HCT116 (cell line): ENCODE measurements at regions not wholly inside any gene's neighbourhood (a gene's known extent, or its start where the extent isn't known, plus 50 kb on each side); places are given as distances from the start of the nearest gene placed in this dataset.

Source experiments
- ATAC-seq: fragments of 200-7000 bp; cut with Tn5 transposase; 2 replicates; pipeline ENCODE4 v1.9.1; 2020; ENCODE audit warnings: mild to moderate bottlenecking, moderate library complexity
- BruUV-seq: library from RNA; stranded (reverse); fragments of 400-500 nt; replicated peaks from 2 replicates; lab custom pipeline; 2021; lab: Mats Ljungman, UMichigan
- CTCF ChIA-PET: fragments of 300-600 bp; sonication (Branson Sonifier 250); formaldehyde crosslinking; loops from one replicate; lab custom pipeline; 2021; ENCODE audit warnings: antibody characterized with exemption; lab: Charles Lee
- POLR2A ChIA-PET: fragments of 300-600, 350-600 bp; sonication (Branson Sonifier 250); formaldehyde crosslinking; loops from one replicate; lab custom pipeline; 2021; ENCODE audit warnings: antibody characterized with exemption; lab: Charles Lee
- RAD21 ChIA-PET, 2 experiments: fragments of 300-600 bp; sonication (Branson Sonifier 250); formaldehyde crosslinking; loops; one replicate each; lab custom pipeline; 2023; ENCODE audit warnings: low total read pairs in 2 of 2; ENCODE audit not compliant: uncharacterized antibody in 2 of 2, unreplicated experiment in 2 of 2, low non-redundant PET in 1 of 2; lab: Charles Lee
- DNase-seq: peaks from one replicate; pipeline ENCODE4 v3.0.0-alpha.2; 2010; ENCODE audit warnings: low read depth, low spot score
- H2AFZ ChIP-seq: fragments of 200-600 bp; shearing (Covaris generic), sonication (generic); 2 replicates; pipeline ENCODE4 v1.6.1; 2017; ENCODE audit warnings: low read depth, mixed run types, mixed read lengths, antibody characterized with exemption, low read length; ENCODE audit not compliant: poor library complexity, severe bottlenecking
- H3K27ac ChIP-seq: 2 replicates; pipeline ENCODE4 v1.5.1; 2012; ENCODE audit warnings: low read depth, low read length
- H3K27me3 ChIP-seq: fragments of 200-600 bp; sonication (generic); 2 replicates; pipeline ENCODE4 v1.6.1; 2016; ENCODE audit warnings: mixed run types, low read length, mixed read lengths; ENCODE audit not compliant: insufficient read depth
- H3K36me3 ChIP-seq, 2 experiments: fragments of 200-500 bp in 1 of 2; fragments of 200-600 bp in 1 of 2; sonication (Bioruptor generic) in 1 of 2; sonication (generic) in 1 of 2; 2 replicates each; pipeline versions ENCODE4 v1.5.1 to v1.6.1; 2014 to 2016; ENCODE audit warnings: low read length in 2 of 2, inconsistent platforms in 1 of 2, mixed read lengths in 1 of 2, mixed run types in 1 of 2; ENCODE audit not compliant: insufficient read depth in 2 of 2, control insufficient read depth in 1 of 2
- H3K4me1 ChIP-seq, 2 experiments: fragments of 200-600 bp in 1 of 2; sonication (generic) in 1 of 2; 2 replicates each; pipeline versions ENCODE4 v1.5.1 to v1.6.1; 2012 to 2017; ENCODE audit warnings: low read length in 2 of 2, inconsistent platforms in 1 of 2, mild to moderate bottlenecking in 1 of 2, mixed read lengths in 1 of 2, mixed run types in 1 of 2, moderate library complexity in 1 of 2; ENCODE audit not compliant: insufficient read depth in 2 of 2, control insufficient read depth in 1 of 2
- H3K4me2 ChIP-seq: fragments of 200-600 bp; sonication (generic); 2 replicates; pipeline ENCODE4 v1.6.1; 2017; ENCODE audit warnings: mixed run types, low read length, mixed read lengths
- H3K4me3 ChIP-seq, 2 experiments: fragments of 200-600 bp in 1 of 2; sonication (generic) in 1 of 2; replicated peaks in 1 of 2; 2 replicates each; pipeline ENCODE4 v1.5.1; 2011 to 2016; ENCODE audit warnings: low read length in 2 of 2, control low read depth in 1 of 2, low read depth in 1 of 2, mild to moderate bottlenecking in 1 of 2, mixed read lengths in 1 of 2, mixed run types in 1 of 2
- H3K79me2 ChIP-seq: fragments of 200-600 bp; sonication (generic); 2 replicates; pipeline ENCODE4 v1.6.1; 2017; ENCODE audit warnings: mild to moderate bottlenecking, mixed run types, low read length, moderate library complexity, mixed read lengths; ENCODE audit not compliant: insufficient read depth
- H3K9ac ChIP-seq: fragments of 200-600 bp; sonication (generic); 2 replicates; pipeline ENCODE4 v1.6.1; 2016; ENCODE audit warnings: low read length, mixed read lengths
- H3K9me2 ChIP-seq: fragments of 200-600 bp; sonication (generic), shearing (Covaris generic); 2 replicates; pipeline ENCODE4 v1.6.1; 2017; ENCODE audit warnings: mixed run types, mild to moderate bottlenecking, moderate library complexity; ENCODE audit not compliant: insufficient read depth
- H3K9me3 ChIP-seq, 2 experiments: fragments of 200-500 bp in 1 of 2; fragments of 200-600 bp in 1 of 2; sonication (Bioruptor generic) in 1 of 2; sonication (generic) in 1 of 2; 2 replicates each; pipeline ENCODE4 v1.6.1; 2014 to 2017; ENCODE audit warnings: low read length in 2 of 2, mixed read lengths in 2 of 2, inconsistent platforms in 1 of 2, low read depth in 1 of 2, mild to moderate bottlenecking in 1 of 2, mixed run types in 1 of 2, moderate library complexity in 1 of 2; ENCODE audit not compliant: control insufficient read depth in 1 of 2, insufficient read depth in 1 of 2
- H4K20me1 ChIP-seq: fragments of 200-600 bp; sonication (generic), shearing (Covaris generic); 2 replicates; pipeline ENCODE4 v1.6.1; 2017; ENCODE audit warnings: mixed run types, mild to moderate bottlenecking, moderate library complexity; ENCODE audit not compliant: insufficient read depth
- CBX3 ChIP-seq: IDR thresholded peaks from 2 replicates; pipeline ENCODE4 v1.6.1; 2012; ENCODE audit warnings: low read depth
- CEBPB ChIP-seq: IDR thresholded peaks from 2 replicates; pipeline ENCODE4 v1.6.1; 2012; ENCODE audit warnings: low read depth
- EZH2 ChIP-seq: fragments of 200-600 bp; sonication (generic); IDR thresholded peaks from 2 replicates; pipeline ENCODE4 v1.6.1; 2017; ENCODE audit warnings: antibody characterized with exemption, mixed run types
- FOSL1 ChIP-seq: IDR thresholded peaks from 2 replicates; pipeline ENCODE4 v1.6.1; 2012; ENCODE audit warnings: low read depth
- JUND ChIP-seq: IDR thresholded peaks from 2 replicates; pipeline ENCODE4 v1.6.1; 2012
- MAX ChIP-seq: IDR thresholded peaks from 2 replicates; pipeline ENCODE4 v1.6.1; 2012
- POLR2A ChIP-seq: IDR thresholded peaks from 2 replicates; pipeline ENCODE4 v1.7.0; 2011; ENCODE audit warnings: borderline replicate concordance; ENCODE audit not compliant: insufficient read depth, insufficient read length; ENCODE audit errors: extremely low read depth
- POLR2AphosphoS5 ChIP-seq: IDR thresholded peaks from 2 replicates; pipeline ENCODE4 v1.6.1; 2011; ENCODE audit warnings: mild to moderate bottlenecking, low read depth, low read length, moderate library complexity
- REST ChIP-seq: IDR thresholded peaks from 2 replicates; pipeline ENCODE4 v1.6.1; 2012; ENCODE audit warnings: low read depth
- SIN3A ChIP-seq: IDR thresholded peaks from 2 replicates; pipeline ENCODE4 v1.6.1; 2012; ENCODE audit warnings: low read depth
- SP1 ChIP-seq: IDR thresholded peaks from 2 replicates; pipeline ENCODE4 v1.6.1; 2012; ENCODE audit warnings: low read depth
- ZBTB33 ChIP-seq: IDR thresholded peaks from 2 replicates; pipeline ENCODE4 v1.6.1; 2011; ENCODE audit warnings: mild to moderate bottlenecking, low read length, moderate library complexity; ENCODE audit not compliant: insufficient replicate concordance; ENCODE audit errors: extremely low read depth
- ZNF274 ChIP-seq: fragments of 200-500 bp; sonication (Bioruptor generic); IDR thresholded peaks from 2 replicates; pipeline ENCODE4 v1.6.1; 2014; ENCODE audit warnings: mild to moderate bottlenecking, low read depth, low read length, inconsistent platforms
- intact Hi-C: fragments of 100-400 bp; cut with micrococcal nuclease; formaldehyde crosslinking; loops from 2 replicates; pipeline ENCODE4 v1.10.0; 2022

GRCh38 chr2:126448611-126449010 is 207.3 kb upstream of the GYPC start:
- no peak overlapping the region for H3K4me3 ChIP-seq
- intact Hi-C loops = no loop called here
- no peaks in the 10 kb centered on the region for H3K4me1 ChIP-seq
- H2AFZ ChIP-seq = no peak overlapping the region
- POLR2A ChIA-PET = no interaction called here
- no TSS peak for BruUV-seq
- no peak overlapping the region for H3K27ac ChIP-seq
- no peaks in the 10 kb centered on the region for H3K79me2 ChIP-seq
- H3K36me3 ChIP-seq = no peaks in the 10 kb centered on the region
- H3K4me2 ChIP-seq = no peak overlapping the region
- no peaks in the 10 kb centered on the region for H4K20me1 ChIP-seq
- no peak overlapping the region for H3K9ac ChIP-seq
- H3K9me2 ChIP-seq = no peaks in the 10 kb centered on the region
- peaks cover 0 to 8% of the 10 kb centered on the region in 2 experiments; a peak in 1 of 4 replicates for H3K9me3 ChIP-seq
- H3K27me3 ChIP-seq = no peaks in the 10 kb centered on the region
- CTCF ChIA-PET = no interaction called here
- RAD21 ChIA-PET = no interaction called here
- ATAC-seq (no peak), DNase-seq (no peak)
- TF ChIP-seq EZH2 (no peak), CEBPB (no peak), JUND (no peak), ZBTB33 (no peak), ZNF274 (no peak), POLR2A (no peak), SP1 (no peak), MAX (no peak), FOSL1 (no peak), CBX3 (no peak), REST (no peak), POLR2AphosphoS5 (no peak), SIN3A (no peak)
